ENCODE measurements at regions not wholly inside any gene's neighbourhood (a gene's known extent, or its start where the extent isn't known, plus 50 kb on each side); places are given as distances from the start of the nearest gene placed in this dataset.

DNA sequence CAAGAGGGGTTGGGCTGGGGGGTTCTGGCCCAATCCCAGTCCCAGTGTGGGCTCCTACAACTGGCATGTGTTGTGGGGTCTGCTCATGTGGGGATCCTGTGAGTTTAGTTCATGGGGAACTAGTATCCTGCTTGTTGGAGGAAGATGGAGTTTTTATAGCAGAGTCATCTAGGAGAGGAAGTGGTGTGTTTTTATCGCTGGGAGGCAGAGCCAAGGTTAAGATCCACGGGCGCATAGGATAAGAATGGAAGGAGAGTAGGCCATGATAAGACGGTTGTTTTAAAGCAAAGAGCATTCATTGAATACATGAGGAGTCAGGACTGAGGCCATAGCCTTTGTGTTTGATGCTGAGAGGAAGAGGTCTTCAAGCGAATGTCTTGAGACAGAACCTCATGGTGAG is 211.6 kb upstream of the COBL start:
- H3K4me3 ChIP-seq (ENCODE audit: low read length): no peak overlapping the region
- no peaks in the 10 kb centered on the region for H3K27me3 ChIP-seq (ENCODE audit: control insufficient read depth, insufficient read depth, low read length)
- no peaks in the 10 kb centered on the region for H3K36me3 ChIP-seq (ENCODE audit: control insufficient read depth, insufficient read depth, low read length)
- H3K27ac ChIP-seq (ENCODE audit: low read length): no peak overlapping the region
- no peak for DNase-seq (ENCODE audit: low read depth, low spot score)
- no CpG with 5 or more reads among the region's 5 CpGs for WGBS (ENCODE audit: insufficient coverage, insufficient read length)
- H3K9me3 ChIP-seq (ENCODE audit: control insufficient read depth, insufficient read depth, low read length): no peaks in the 10 kb centered on the region
- H3K4me1 ChIP-seq (ENCODE audit: control insufficient read depth, insufficient read depth, low read length): no peaks in the 10 kb centered on the region

DNA sequence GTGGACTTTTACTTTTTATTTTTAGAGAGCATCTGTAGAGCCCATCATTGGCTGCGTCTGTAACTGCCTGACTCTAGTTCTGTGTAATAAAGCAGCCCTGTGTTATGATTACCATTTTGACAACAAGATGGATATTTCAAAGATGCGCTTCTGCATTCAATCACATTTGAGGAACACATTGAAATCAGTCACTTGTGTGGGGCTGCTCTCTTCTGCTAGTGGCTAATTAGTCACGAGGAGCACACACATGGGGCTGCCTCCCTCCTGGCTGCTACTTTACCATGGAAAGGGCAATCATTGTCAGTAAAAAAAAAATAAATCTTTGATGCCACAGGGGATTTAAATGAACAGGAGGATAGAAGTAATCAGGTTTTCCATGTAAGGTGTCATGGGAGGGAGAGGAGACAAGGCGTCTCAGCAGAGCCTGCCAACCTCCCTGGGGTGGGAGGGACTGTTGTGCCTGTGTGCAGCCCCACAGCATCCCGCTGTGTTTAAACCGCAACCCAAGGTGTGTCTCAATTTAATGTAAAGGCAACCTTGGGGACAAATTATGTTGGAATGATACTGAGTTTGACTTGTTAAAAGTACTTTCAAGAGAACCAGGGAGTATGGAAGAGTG is 205.2 kb upstream of the COBL start:
- DNase-seq (ENCODE audit: low read depth, low spot score): no peak
- no CpG with 5 or more reads among the region's 6 CpGs for WGBS (ENCODE audit: insufficient coverage, insufficient read length)
- Histone ChIP-seq H3K27ac (ENCODE audit: low read length) (no peak overlapping the region), H3K4me1 (ENCODE audit: control insufficient read depth, insufficient read depth, low read length) (no peaks in the 10 kb centered on the region), H3K4me3 (ENCODE audit: low read length) (no peak overlapping the region), H3K9me3 (ENCODE audit: control insufficient read depth, insufficient read depth, low read length) (no peaks in the 10 kb centered on the region), H3K27me3 (ENCODE audit: control insufficient read depth, insufficient read depth, low read length) (no peaks in the 10 kb centered on the region), H3K36me3 (ENCODE audit: control insufficient read depth, insufficient read depth, low read length) (no peaks in the 10 kb centered on the region)

DNA sequence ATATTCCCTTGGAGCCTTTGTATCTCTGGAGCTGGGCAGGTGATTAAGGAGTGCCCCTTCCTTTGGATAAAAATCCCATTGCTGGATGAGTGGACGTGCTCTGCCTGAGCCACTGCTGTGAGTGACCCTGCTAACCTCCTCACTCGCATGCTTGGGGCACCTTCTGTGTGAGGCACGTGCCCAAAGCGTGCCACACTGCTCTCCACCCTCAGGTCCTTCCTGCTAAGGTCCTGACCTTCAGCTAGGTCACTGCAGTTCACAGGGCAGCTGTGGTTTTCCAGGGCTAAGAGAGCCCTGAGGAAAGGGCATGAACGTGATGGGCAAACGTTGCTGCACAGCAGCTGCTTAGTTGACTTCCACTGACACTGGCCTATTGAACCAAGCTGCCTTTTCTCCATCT is 204.4 kb upstream of the COBL start:
- no peak for DNase-seq (ENCODE audit: low read depth, low spot score)
- WGBS (ENCODE audit: insufficient coverage, insufficient read length): no CpG with 5 or more reads among the region's 6 CpGs

DNA sequence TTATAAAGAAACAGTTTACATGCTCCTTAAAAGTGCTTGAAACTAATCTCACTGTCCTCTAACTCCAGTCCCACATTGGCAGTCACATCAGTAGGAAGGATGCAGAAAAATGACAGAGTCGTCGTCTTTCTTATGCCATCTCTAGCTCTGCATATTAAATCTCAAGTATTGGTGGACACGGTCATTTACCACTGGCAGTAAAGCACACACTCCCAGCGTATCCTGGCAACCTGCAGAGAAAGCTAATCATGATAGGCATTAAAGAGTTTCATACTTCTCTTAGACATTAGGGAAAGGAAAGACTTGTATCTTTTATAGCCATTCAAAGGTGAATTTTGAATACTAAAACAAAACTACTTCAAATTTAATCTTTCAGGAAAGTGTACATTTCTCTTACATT is 202.0 kb upstream of the COBL start:
- no peak for DNase-seq (ENCODE audit: low read depth, low spot score)
- Histone ChIP-seq H3K27me3 (ENCODE audit: control insufficient read depth, insufficient read depth, low read length) (no peaks in the 10 kb centered on the region), H3K9me3 (ENCODE audit: control insufficient read depth, insufficient read depth, low read length) (no peaks in the 10 kb centered on the region), H3K4me1 (ENCODE audit: control insufficient read depth, insufficient read depth, low read length) (no peaks in the 10 kb centered on the region), H3K27ac (ENCODE audit: low read length) (no peak overlapping the region), H3K4me3 (ENCODE audit: low read length) (no peak overlapping the region), H3K36me3 (ENCODE audit: control insufficient read depth, insufficient read depth, low read length) (no peaks in the 10 kb centered on the region)
- WGBS (ENCODE audit: insufficient coverage, insufficient read length): no CpG with 5 or more reads among the region's 4 CpGs

More for the DNA sequence above, 204.4 kb upstream of the COBL start:
- H3K4me3 ChIP-seq (ENCODE audit: low read length): no peak overlapping the region
- no peaks in the 10 kb centered on the region for H3K9me3 ChIP-seq (ENCODE audit: control insufficient read depth, insufficient read depth, low read length)
- no peaks in the 10 kb centered on the region for H3K27me3 ChIP-seq (ENCODE audit: control insufficient read depth, insufficient read depth, low read length)
- H3K27ac ChIP-seq (ENCODE audit: low read length): no peak overlapping the region
- no peaks in the 10 kb centered on the region for H3K4me1 ChIP-seq (ENCODE audit: control insufficient read depth, insufficient read depth, low read length)
- no peaks in the 10 kb centered on the region for H3K36me3 ChIP-seq (ENCODE audit: control insufficient read depth, insufficient read depth, low read length)

DNA sequence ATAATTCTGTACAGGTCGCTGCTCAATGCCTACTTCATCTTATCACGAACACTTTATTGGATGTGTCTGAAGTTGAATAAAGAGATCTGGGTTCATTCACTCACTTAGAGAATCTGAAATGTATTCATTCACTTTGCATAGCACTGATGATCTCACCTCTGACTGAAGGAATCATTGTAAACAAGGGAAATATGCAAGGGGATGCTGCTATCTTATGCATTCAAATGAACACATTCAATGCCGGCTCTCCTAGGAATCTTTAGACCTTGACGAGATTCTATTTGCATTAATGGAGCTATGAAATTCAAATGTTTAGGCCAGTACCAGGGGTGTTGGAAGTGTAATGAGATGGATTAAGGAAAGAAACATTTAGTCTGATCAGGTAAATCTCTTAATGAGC is 200.6 kb upstream of the COBL start:
- WGBS (ENCODE audit: insufficient coverage, insufficient read length): no CpG with 5 or more reads among the region's 4 CpGs
- H3K27ac ChIP-seq (ENCODE audit: low read length): no peak overlapping the region
- no peaks in the 10 kb centered on the region for H3K9me3 ChIP-seq (ENCODE audit: control insufficient read depth, insufficient read depth, low read length)
- H3K4me1 ChIP-seq (ENCODE audit: control insufficient read depth, insufficient read depth, low read length): no peaks in the 10 kb centered on the region
- H3K27me3 ChIP-seq (ENCODE audit: control insufficient read depth, insufficient read depth, low read length): no peaks in the 10 kb centered on the region
- H3K4me3 ChIP-seq (ENCODE audit: low read length): no peak overlapping the region
- DNase-seq (ENCODE audit: low read depth, low spot score): no peak
- no peaks in the 10 kb centered on the region for H3K36me3 ChIP-seq (ENCODE audit: control insufficient read depth, insufficient read depth, low read length)

DNA sequence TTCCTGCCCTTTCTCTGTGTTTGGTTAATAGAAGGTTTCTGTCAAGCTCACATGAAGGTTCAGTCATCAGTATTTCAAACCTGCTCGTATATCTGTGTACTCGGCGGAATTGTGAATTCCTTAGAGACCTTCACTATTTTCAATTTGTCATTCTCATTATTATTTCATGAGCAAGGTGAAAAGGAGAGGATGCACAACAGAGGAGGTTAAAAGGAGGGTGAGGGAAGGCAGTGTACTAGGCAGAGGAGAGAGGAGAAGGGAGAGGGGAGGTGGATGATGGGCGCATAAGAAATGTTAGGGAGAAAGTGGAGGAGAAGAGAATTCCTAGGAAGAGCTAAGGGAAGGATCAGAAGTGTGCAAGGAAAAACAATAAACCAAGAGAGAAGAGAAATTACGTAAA is 185.0 kb upstream of the COBL start:
- 100% methylated on average over 1 of the region's 5 CpGs for WGBS (ENCODE audit: insufficient coverage, insufficient read length)
- no peak for DNase-seq (ENCODE audit: low read depth, low spot score)
- Histone ChIP-seq H3K36me3 (ENCODE audit: control insufficient read depth, insufficient read depth, low read length) (no peaks in the 10 kb centered on the region), H3K27me3 (ENCODE audit: control insufficient read depth, insufficient read depth, low read length) (no peaks in the 10 kb centered on the region), H3K9me3 (ENCODE audit: control insufficient read depth, insufficient read depth, low read length) (no peaks in the 10 kb centered on the region), H3K27ac (ENCODE audit: low read length) (no peak overlapping the region), H3K4me3 (ENCODE audit: low read length) (no peak overlapping the region), H3K4me1 (ENCODE audit: control insufficient read depth, insufficient read depth, low read length) (no peaks in the 10 kb centered on the region)

DNA sequence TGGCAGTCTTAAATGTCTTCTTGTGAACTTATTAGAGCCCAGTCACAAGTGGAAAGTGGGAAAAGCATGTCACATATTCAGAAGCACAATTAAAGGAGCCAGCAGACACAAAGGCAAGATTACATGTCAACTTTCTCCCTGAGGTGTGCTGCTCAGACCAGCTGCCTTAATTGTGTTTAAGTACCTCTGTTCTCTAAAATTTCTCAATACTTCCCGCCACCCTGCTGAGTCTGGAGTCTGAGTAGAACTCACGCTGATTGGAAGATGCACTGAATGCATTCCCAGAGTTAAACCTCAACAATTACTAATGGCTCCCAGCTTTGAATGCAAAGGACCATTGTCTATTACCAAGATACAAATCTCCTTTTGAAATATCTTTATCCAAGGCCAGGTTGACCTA is 166.4 kb upstream of the COBL start:
- WGBS (ENCODE audit: insufficient coverage, insufficient read length): no CpG with 5 or more reads among the region's 2 CpGs
- no peak overlapping the region for H3K27ac ChIP-seq (ENCODE audit: low read length)
- no peaks in the 10 kb centered on the region for H3K36me3 ChIP-seq (ENCODE audit: control insufficient read depth, insufficient read depth, low read length)
- DNase-seq (ENCODE audit: low read depth, low spot score): no peak
- H3K27me3 ChIP-seq (ENCODE audit: control insufficient read depth, insufficient read depth, low read length): no peaks in the 10 kb centered on the region
- no peaks in the 10 kb centered on the region for H3K9me3 ChIP-seq (ENCODE audit: control insufficient read depth, insufficient read depth, low read length)
- no peak overlapping the region for H3K4me3 ChIP-seq (ENCODE audit: low read length)
- H3K4me1 ChIP-seq (ENCODE audit: control insufficient read depth, insufficient read depth, low read length): no peaks in the 10 kb centered on the region

DNA sequence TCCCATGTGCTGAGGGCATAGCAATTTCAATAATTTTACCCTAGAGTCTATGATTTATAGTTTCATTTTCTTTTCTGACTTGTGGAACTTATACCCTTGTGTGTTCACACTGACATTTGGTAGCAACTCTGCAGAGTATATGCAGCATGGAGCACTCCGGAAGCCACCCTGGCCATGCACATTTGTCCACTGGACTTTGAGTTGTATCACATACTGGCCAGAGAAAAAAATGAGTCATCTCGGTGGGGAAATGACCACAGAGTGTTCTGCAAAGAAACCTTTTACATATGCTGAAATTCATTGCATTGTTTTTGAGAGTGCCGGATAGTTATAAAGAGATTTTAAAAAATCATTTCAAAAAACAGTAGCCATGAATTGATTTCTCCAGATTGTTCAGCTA is 164.8 kb upstream of the COBL start:
- H3K9me3 ChIP-seq (ENCODE audit: control insufficient read depth, insufficient read depth, low read length): no peaks in the 10 kb centered on the region
- WGBS (ENCODE audit: insufficient coverage, insufficient read length): no CpG with 5 or more reads among the region's 3 CpGs

DNA sequence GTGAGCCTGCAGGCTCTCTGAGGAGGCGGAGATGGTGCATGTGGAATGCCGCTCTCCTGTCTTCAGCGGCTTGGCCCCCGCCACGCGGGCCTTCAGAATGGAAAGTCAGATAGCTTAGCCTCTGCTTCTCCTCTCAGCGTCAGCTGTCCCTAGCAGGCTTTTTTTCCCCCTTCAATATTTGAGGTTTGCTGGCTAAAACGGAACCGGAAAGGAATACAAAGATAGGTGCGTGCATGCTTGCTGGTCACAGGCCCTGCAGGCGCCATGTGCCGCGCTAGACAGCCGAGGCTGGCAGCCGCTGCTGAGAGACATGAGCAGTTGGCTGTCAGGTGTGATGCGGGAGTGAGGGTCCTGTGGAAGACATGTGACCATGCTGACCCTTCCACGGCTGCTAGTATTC is 161.2 kb upstream of the COBL start:
- H3K36me3 ChIP-seq (ENCODE audit: control insufficient read depth, insufficient read depth, low read length): no peaks in the 10 kb centered on the region; the same call in 1 of the 2 replicates
- no peak overlapping the region for H3K4me3 ChIP-seq (ENCODE audit: low read length)
- H3K27ac ChIP-seq (ENCODE audit: low read length): no peak overlapping the region
- WGBS (ENCODE audit: insufficient coverage, insufficient read length): no CpG with 5 or more reads among the region's 17 CpGs
- H3K27me3 ChIP-seq (ENCODE audit: control insufficient read depth, insufficient read depth, low read length): no peaks in the 10 kb centered on the region
- no peak for DNase-seq (ENCODE audit: low read depth, low spot score)
- H3K4me1 ChIP-seq (ENCODE audit: control insufficient read depth, insufficient read depth, low read length): no peaks in the 10 kb centered on the region
- H3K9me3 ChIP-seq (ENCODE audit: control insufficient read depth, insufficient read depth, low read length): no peaks in the 10 kb centered on the region

More for the DNA sequence above, 164.8 kb upstream of the COBL start:
- no peak overlapping the region for H3K4me3 ChIP-seq (ENCODE audit: low read length)
- no peaks in the 10 kb centered on the region for H3K4me1 ChIP-seq (ENCODE audit: control insufficient read depth, insufficient read depth, low read length)
- H3K36me3 ChIP-seq (ENCODE audit: control insufficient read depth, insufficient read depth, low read length): no peaks in the 10 kb centered on the region; the same call in 1 of the 2 replicates
- H3K27me3 ChIP-seq (ENCODE audit: control insufficient read depth, insufficient read depth, low read length): no peaks in the 10 kb centered on the region
- H3K27ac ChIP-seq (ENCODE audit: low read length): no peak overlapping the region
- DNase-seq (ENCODE audit: low read depth, low spot score): no peak

DNA sequence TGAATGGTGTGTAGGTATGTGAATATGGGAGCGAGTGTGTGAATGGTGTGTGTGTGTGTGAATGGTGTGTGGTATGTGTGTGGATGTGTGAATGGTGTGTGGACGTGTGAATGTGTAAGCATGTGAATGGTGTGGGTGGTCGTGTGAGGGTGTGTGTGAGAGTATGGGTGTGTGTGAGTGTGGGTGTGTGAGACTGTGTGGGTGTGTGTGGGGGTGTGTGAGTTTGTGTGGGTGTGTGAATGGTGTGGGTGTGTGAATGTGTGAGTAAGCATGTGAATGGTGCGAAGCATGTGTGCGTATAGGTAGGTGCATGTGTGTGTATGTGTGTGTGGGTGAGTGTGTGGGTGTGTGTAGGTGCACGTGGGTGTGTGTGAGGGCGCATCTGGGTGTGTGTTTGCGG is 160.7 kb upstream of the COBL start:
- H3K4me3 ChIP-seq (ENCODE audit: low read length): no peak overlapping the region
- H3K27ac ChIP-seq (ENCODE audit: low read length): no peak overlapping the region
- 100% methylated on average over 7 of the region's 8 CpGs for WGBS (ENCODE audit: insufficient coverage, insufficient read length)
- no peaks in the 10 kb centered on the region for H3K4me1 ChIP-seq (ENCODE audit: control insufficient read depth, insufficient read depth, low read length)
- DNase-seq (ENCODE audit: low read depth, low spot score): no peak
- H3K27me3 ChIP-seq (ENCODE audit: control insufficient read depth, insufficient read depth, low read length): no peaks in the 10 kb centered on the region
- no peaks in the 10 kb centered on the region for H3K9me3 ChIP-seq (ENCODE audit: control insufficient read depth, insufficient read depth, low read length)
- H3K36me3 ChIP-seq (ENCODE audit: control insufficient read depth, insufficient read depth, low read length): no peaks in the 10 kb centered on the region; the same call in 1 of the 2 replicates

DNA sequence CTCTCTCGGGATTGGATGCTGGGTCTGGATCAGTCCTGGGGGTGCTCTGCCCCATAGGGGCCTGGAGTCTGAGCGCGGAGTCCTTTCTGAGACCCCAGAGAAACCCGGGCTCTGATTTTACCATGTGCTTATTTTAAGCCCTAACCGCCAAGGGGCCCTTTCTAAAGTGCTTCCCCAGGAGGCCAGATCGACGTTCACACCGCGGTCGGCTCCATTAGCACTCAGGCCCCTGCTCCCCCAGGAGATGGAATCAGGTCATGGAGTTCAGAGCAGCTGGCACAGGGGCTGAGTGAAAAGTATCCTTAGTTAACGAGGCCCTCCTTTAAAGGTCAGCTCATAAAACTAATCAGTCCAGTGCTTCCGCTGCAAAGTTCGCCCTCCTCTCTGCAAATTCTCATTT is 159.4 kb upstream of the COBL start:
- DNase-seq (ENCODE audit: low read depth, low spot score): no peak
- no peaks in the 10 kb centered on the region for H3K27me3 ChIP-seq (ENCODE audit: control insufficient read depth, insufficient read depth, low read length)
- whole genome bisulfite sequencing (ENCODE audit: insufficient coverage, insufficient read length): no CpG with 5 or more reads among the region's 13 CpGs
- no peaks in the 10 kb centered on the region for H3K9me3 ChIP-seq (ENCODE audit: control insufficient read depth, insufficient read depth, low read length)
- H3K36me3 ChIP-seq (ENCODE audit: control insufficient read depth, insufficient read depth, low read length): no peaks in the 10 kb centered on the region; the same call in 1 of the 2 replicates
- no peaks in the 10 kb centered on the region for H3K4me1 ChIP-seq (ENCODE audit: control insufficient read depth, insufficient read depth, low read length)
- H3K27ac ChIP-seq (ENCODE audit: low read length): no peak overlapping the region
- H3K4me3 ChIP-seq (ENCODE audit: low read length): no peak overlapping the region

All from iPS DF 6.9 (cell line).